ENCODE measurements at regions not wholly inside any gene's neighbourhood (a gene's known extent, or its start where the extent isn't known, plus 50 kb on each side); places are given as distances from the start of the nearest gene placed in this dataset.

GRCh38 chr22:49142296-49142695, 685.4 kb downstream of the BRD1 start:
- TF ChIP-seq CTCF (IDR thresholded peaks at IDR 0.05; ENCODE audit: low read length) (no peak), EZH2phosphoT487 (IDR thresholded peaks at IDR 0.05; ENCODE audit: low read length) (no peak), EZH2 (optimal IDR thresholded peaks at IDR 0.05; ENCODE audit: low read depth, low read length) (no peak)

Data from MM.1S (cell line).